BE2C (cell line): ENCODE measurements at regions not wholly inside any gene's neighbourhood (a gene's known extent, or its start where the extent isn't known, plus 50 kb on each side); places are given as distances from the start of the nearest gene placed in this dataset.
"Not testable (repeated sequence)": the region's sequence is repeated elsewhere in the genome, so short reads cannot be mapped to it uniquely, and the experiment has no call there.

ENCODE experiments used
- DNase-seq: peaks from one replicate; pipeline ENCODE4 v3.0.0-alpha.2; 2020
- H3K27me3 ChIP-seq: fragments of 250-450 bp; sonication (Bioruptor Pico); 2 replicates; pipeline ENCODE4 v1.5.1; 2020; ENCODE audit warnings: mild to moderate bottlenecking
- H3K36me3 ChIP-seq: fragments of 250-450 bp; sonication (Bioruptor Pico); 2 replicates; pipeline ENCODE4 v1.5.1; 2020; ENCODE audit warnings: mild to moderate bottlenecking
- H3K4me1 ChIP-seq: fragments of 250-450 bp; sonication (Bioruptor Pico); 2 replicates; pipeline ENCODE4 v1.5.1; 2020
- H3K4me3 ChIP-seq: 2 replicates; pipeline ENCODE4 v1.5.1; 2011; ENCODE audit warnings: low read depth, low read length
- H3K9me3 ChIP-seq: fragments of 250-450 bp; sonication (Bioruptor Pico); 2 replicates; pipeline ENCODE4 v1.5.1; 2020
- CTCF ChIP-seq: IDR thresholded peaks from 2 replicates; pipeline ENCODE4 v1.5.1; 2012; ENCODE audit warnings: mild to moderate bottlenecking, low read depth, low read length

DNA sequence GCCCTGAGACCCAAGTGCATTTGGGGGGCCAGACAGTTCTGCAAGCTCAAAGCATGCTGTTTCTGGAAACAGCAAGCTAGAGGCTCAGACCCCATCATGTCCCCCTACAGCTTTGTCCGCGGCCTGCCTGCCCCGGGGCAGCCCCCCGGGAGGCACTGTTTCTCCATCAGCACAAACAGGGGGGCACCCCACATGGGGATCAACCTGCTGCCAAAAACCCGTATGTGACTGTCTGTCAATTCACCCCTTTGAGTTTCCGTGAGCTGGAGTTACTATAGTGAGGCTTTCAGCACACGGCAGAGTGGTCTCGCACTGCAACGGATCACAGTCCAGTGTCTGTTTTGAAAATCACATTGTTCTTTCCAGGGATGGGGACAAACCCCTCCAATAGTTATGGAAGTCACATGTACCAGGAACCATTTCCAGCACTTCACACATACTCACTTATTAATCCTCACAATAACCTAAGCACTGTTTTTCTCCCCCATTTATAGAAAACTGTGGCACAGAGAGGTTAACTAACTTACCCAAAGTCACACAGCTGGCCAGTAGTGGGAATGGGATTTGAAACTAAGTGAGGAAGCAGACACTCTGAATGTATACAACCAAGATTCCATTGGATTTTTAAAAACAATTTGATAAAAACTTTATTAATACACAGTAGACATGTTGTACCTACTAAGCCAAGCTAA lies 269.0 kb downstream of the C16orf95 start:
- no peak for DNase-seq
- no peak overlapping the region for H3K4me3 ChIP-seq
- no peaks in the 10 kb centered on the region for H3K36me3 ChIP-seq
- H3K9me3 ChIP-seq, result no peaks in the 10 kb centered on the region
- H3K4me1 ChIP-seq, result no peaks in the 10 kb centered on the region
- no peaks in the 10 kb centered on the region for H3K27me3 ChIP-seq
- no peak for TF ChIP-seq CTCF

DNA sequence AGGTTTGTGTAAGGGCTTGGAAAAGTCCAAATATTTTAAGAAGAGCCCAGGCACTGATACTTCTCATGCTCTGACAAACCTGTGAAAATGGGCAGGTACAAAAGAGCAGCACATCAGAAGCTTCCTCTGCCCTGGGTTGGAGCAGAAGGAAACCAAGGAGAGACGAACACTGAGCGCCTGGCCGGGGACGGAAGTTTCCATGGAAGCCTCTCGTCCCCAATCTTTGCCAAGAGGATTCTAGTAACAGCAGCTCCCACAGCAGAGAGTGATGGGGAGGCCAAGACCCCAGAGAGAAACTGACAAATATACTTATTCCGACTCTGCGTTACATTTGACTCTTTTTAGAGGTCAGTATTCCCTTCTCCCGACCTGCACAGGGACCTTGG lies 268.5 kb downstream of the C16orf95 start:
- Histone ChIP-seq H3K4me1 (no peaks in the 10 kb centered on the region), H3K9me3 (no peaks in the 10 kb centered on the region), H3K27me3 (no peaks in the 10 kb centered on the region), H3K4me3 (no peak overlapping the region), H3K36me3 (no peaks in the 10 kb centered on the region)
- no peak for DNase-seq
- no peak for TF ChIP-seq CTCF

- H3K4me3 ChIP-seq, H3K27me3 ChIP-seq, H3K4me1 ChIP-seq, H3K36me3 ChIP-seq, H3K9me3 ChIP-seq, DNase-seq: not testable (repeated sequence)
Measured at GRCh38 chr16:87049216-87049615, 268.0 kb downstream of the C16orf95 start.

DNA sequence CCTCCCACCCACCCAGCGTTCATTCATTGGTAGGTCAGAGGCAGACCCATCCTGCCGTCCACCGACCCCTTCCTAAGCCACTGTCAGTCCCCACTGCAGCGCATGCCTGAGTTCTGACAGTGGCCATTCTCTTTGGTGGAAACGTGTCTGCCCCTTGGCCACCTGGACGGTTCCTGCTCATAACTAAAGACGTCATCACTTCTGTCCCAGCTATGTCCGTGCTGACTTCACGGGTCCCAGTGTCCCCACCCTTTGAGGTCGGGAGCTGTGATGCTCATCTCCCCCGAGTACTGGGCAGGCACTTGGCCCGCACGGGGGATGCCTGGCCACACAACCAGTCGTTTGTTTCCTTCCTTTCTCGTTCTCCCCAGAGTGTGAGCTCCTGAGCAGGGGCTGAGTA lies 267.1 kb downstream of the C16orf95 start:
- Histone ChIP-seq H3K36me3 (no peaks in the 10 kb centered on the region), H3K27me3 (no peaks in the 10 kb centered on the region), H3K4me1 (no peaks in the 10 kb centered on the region), H3K4me3 (no peak overlapping the region), H3K9me3 (no peaks in the 10 kb centered on the region)
- no peak for DNase-seq
- no peak for TF ChIP-seq CTCF

GRCh38 chr16:87051526-87052320 lies 265.5 kb downstream of the C16orf95 start:
- H3K9me3 ChIP-seq, result no peaks in the 10 kb centered on the region
- H3K4me3 ChIP-seq, result no peak overlapping the region
- DNase-seq, result no peak
- no peak for TF ChIP-seq CTCF
- H3K36me3 ChIP-seq, result no peaks in the 10 kb centered on the region
- H3K4me1 ChIP-seq, result no peaks in the 10 kb centered on the region
- no peaks in the 10 kb centered on the region for H3K27me3 ChIP-seq

- no peak for TF ChIP-seq CTCF
- H3K9me3 ChIP-seq, result no peaks in the 10 kb centered on the region
- no peaks in the 10 kb centered on the region for H3K27me3 ChIP-seq
- H3K36me3 ChIP-seq, result no peaks in the 10 kb centered on the region
- DNase-seq, result no peak
- H3K4me3 ChIP-seq, result no peak overlapping the region
- H3K4me1 ChIP-seq, result no peaks in the 10 kb centered on the region
Measured at GRCh38 chr16:87052506-87052905, 264.7 kb downstream of the C16orf95 start.
